ENCODE measurements at regions not wholly inside any gene's neighbourhood (a gene's known extent, or its start where the extent isn't known, plus 50 kb on each side); places are given as distances from the start of the nearest gene placed in this dataset.
"Not testable (repeated sequence)": the region's sequence is repeated elsewhere in the genome, so short reads cannot be mapped to it uniquely, and the experiment has no call there.

GRCh38 chr1:198932351-198932991 is 293.6 kb downstream of the PTPRC start:
- in situ Hi-C loops (cut with MboI; ENCODE audit: low sequenced_read_pairs), result loop anchor here (10.0 kb wide), 1 partner anchor 82 kb away; no protein-coding TSS in a partner anchor

GRCh38 chr1:198933515-198934222 is 294.8 kb downstream of the PTPRC start:
- in situ Hi-C loops (cut with MboI; ENCODE audit: low sequenced_read_pairs), result loop anchor here (10.0 kb wide), 1 partner anchor 81 kb away; no protein-coding TSS in a partner anchor

- in situ Hi-C loops (cut with MboI; ENCODE audit: low sequenced_read_pairs), result loop anchor here (10.0 kb wide), 1 partner anchor 80 kb away; no protein-coding TSS in a partner anchor
Measured at GRCh38 chr1:198934426-198934825, 295.6 kb downstream of the PTPRC start.

DNA sequence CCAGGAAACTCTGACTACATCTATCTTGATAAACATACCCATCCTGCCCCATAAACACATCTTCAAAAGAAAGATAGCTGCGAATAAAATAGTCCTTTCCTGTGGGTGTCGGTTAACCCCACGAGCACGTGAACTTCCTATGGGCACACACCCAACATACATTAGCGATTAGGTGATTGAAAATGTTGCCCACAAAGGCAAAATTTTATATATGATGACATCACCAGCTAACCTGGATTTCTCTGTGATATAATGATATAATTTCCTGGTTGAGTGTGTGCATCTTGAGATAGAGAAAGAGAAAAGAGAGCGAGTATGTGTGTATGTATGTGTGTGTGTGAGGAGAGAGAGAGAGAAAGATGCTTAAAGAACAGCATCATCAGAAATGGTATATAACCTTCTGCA is 296.1 kb downstream of the PTPRC start:
- in situ Hi-C loops (cut with MboI; ENCODE audit: low sequenced_read_pairs), result loop anchor here (10.0 kb wide), 1 partner anchor 80 kb away; no protein-coding TSS in a partner anchor

- in situ Hi-C loops (cut with MboI; ENCODE audit: low sequenced_read_pairs), result loop anchor here (10.0 kb wide), 1 partner anchor 79 kb away; no protein-coding TSS in a partner anchor
Measured at GRCh38 chr1:198935306-198935921, 296.6 kb downstream of the PTPRC start.

DNA sequence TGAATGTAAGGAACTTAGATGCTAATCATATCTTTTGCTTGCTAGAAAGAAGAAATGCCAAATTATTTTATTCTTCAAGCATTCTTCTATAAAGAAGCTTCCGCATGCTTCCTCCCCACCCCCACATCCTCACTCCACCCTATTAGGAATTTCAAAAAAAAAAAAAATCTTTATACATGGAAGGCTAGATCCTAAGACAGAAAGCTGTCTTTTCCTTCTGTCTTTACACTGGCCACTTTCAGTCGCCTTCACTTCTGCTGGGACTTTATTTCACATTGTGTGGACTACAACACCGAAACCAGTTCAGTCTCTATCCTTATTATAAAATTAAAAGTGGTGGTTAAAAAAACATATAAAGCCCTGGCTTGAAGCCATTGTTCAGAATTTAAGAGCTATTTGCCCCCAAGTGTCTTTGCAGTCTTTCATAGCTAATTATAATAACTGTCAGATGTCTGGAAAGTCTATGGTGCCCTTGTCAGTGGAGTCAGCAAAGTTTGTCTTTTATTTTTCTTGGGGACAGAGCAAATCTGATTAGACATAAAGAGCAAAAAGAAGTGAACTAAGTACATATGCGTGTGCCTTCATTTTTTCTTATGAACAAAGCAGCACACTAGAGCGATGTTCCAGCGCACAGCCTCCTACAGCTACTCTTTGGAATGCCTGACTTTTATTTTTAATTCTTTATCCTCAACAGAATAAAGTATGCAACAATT is 297.7 kb downstream of the PTPRC start:
- in situ Hi-C loops (cut with MboI; ENCODE audit: low sequenced_read_pairs), result loop anchor here (10.0 kb wide), 1 partner anchor 78 kb away; no protein-coding TSS in a partner anchor

- in situ Hi-C loops (cut with MboI; ENCODE audit: low sequenced_read_pairs), result loop anchor here (10.0 kb wide), 1 partner anchor 77 kb away; no protein-coding TSS in a partner anchor
Measured at GRCh38 chr1:198937231-198938031, 298.6 kb downstream of the PTPRC start.

GRCh38 chr1:198939286-198939685 is 300.4 kb downstream of the PTPRC start:
- in situ Hi-C loops (cut with MboI; ENCODE audit: low sequenced_read_pairs), result loop anchor here (10.0 kb wide), 1 partner anchor 76 kb away; no protein-coding TSS in a partner anchor

GRCh38 chr1:198939956-198940355 is 301.1 kb downstream of the PTPRC start:
- in situ Hi-C loops (cut with MboI; ENCODE audit: low sequenced_read_pairs), result loop anchor here (10.0 kb wide), 1 partner anchor 75 kb away; no protein-coding TSS in a partner anchor

DNA sequence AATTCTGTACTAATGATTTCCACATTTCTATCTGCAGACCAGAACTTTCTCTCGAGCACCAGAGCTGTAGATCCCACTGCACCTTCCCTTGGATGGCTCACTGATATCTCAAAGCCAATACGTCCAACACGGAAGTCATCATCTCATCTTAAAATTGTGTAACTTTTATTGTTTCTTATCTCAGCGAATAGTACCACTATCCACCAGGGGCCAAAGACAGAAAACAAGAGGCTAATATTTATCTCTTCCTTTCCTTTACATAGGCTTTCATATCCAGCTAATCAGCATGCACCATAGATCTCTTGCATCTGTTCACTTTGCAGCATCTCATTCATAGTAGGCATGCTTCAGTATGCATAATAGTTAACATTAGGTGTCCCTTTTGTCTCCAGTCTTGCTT is 303.6 kb downstream of the PTPRC start:
- in situ Hi-C loops (cut with MboI; ENCODE audit: low sequenced_read_pairs), result no loop called here

GRCh38 chr1:198943484-198944187 is 304.8 kb downstream of the PTPRC start:
- in situ Hi-C loops (cut with MboI; ENCODE audit: low sequenced_read_pairs), result no loop called here

DNA sequence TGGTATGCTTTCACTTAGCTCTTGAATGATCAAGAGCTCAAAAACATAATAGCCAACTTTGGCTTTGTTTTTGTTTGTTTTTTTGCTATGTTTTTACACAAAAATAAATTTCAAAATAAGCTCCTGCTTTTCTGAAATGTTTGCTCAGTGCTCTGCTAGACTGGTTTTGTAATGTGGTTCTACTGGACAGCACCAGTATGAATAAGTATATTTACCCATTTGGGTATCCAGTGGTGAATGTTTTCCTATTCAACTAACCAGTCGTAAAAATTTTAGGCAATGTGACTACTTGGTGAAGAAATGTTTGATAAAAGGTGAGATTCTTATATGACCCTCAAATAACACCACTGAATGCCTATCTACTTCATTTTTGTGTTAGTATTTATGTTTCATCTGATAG is 308.6 kb downstream of the PTPRC start:
- in situ Hi-C loops (cut with MboI; ENCODE audit: low sequenced_read_pairs), result no loop called here

GRCh38 chr1:198948895-198949659 is 310.2 kb downstream of the PTPRC start:
- in situ Hi-C loops (cut with MboI; ENCODE audit: low sequenced_read_pairs), result no loop called here

DNA sequence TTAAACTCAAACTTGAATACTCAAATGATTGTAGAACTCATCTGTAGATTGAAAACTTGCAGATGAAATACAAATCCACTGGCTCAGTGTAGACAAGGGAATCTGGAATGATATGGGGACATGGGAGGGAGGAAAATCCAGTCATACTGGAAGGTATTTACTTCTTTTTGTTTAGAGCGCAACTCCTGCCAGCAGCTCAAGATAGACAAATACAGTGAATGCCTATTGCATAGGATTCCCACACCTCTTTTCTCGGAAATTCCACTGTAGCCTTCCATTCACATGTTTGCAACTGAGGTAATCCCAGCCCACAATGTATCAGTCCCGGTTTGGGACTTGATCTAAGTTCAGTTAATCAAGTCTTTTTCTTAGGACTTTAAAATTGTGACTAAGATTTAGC is 311.2 kb downstream of the PTPRC start:
- in situ Hi-C loops (cut with MboI; ENCODE audit: low sequenced_read_pairs), result no loop called here

DNA sequence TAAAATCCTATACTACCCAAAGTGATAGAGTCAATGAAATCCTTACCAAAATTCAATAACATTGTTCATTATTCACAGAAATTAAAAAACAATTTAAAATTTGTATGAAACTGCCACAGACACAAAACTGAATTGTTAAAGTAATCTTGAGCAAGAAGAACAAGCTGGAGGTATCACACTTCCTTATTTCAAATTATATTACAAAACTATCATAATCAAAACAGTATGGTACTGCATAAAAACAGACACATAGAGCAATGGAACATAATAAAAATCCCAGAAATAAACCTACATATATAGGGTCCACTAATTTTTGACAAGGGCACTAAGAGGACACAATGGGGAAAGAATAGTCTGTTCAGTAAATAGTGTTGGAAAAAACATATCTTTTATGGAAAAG is 316.2 kb downstream of the PTPRC start:
- in situ Hi-C loops (cut with MboI; ENCODE audit: low sequenced_read_pairs), result no loop called here

GRCh38 chr1:198957044-198957443 is 318.2 kb downstream of the PTPRC start:
- in situ Hi-C loops (cut with MboI; ENCODE audit: low sequenced_read_pairs), result no loop called here

GRCh38 chr1:198959032-198959431 is 320.2 kb downstream of the PTPRC start:
- in situ Hi-C loops (cut with MboI; ENCODE audit: low sequenced_read_pairs), result no loop called here

DNA sequence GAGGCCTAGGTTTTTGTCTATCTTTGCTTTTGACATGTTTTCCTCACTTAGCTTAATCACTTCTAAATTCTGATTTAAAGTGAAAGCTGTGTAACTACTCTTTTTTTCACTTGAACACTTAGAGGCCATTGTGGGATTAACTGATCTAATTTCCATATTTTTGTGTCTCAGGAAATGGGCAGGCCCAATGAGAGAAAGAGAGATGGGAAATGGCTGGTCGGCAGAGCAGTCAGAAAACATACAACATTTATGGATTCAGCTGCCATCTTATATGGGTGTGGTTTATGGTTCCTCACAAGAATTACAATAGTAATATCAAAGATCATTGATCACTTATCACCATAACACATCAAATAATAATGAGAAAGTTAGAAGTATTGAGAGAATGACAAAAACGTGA is 320.8 kb downstream of the PTPRC start:
- in situ Hi-C loops (cut with MboI; ENCODE audit: low sequenced_read_pairs), result no loop called here

DNA sequence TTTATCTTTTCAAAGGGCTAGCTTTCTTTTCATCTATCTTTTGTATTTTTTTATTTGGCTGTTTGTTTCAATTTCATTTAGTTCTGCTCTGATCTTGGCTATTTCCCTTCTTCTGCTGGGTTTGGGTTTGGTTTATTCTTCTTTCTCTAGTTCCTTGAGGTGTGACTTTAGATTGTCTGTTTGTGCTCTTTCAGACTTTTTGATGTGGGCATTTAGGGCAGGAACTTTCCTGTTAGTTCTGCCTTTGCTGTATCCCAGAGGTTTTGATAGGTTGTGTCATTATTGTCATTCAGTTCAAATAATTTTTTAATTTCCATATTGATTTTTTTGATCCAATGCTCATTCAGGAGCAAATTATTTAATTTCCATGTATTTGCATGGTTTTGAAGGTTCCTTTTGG is 325.0 kb downstream of the PTPRC start:
- in situ Hi-C loops (cut with MboI; ENCODE audit: low sequenced_read_pairs), result not testable (repeated sequence)
